PC-3 (cell line): ENCODE measurements at regions not wholly inside any gene's neighbourhood (a gene's known extent, or its start where the extent isn't known, plus 50 kb on each side); places are given as distances from the start of the nearest gene placed in this dataset.

Experiments used
- EZH2 ChIP-seq: fragments of 300-600 bp; sonication (generic); IDR thresholded peaks from one replicate; pipeline ENCODE4 v1.6.1; 2017; ENCODE audit warnings: antibody characterized with exemption, mild to moderate bottlenecking, low read length; ENCODE audit not compliant: unreplicated experiment
- EZH2phosphoT487 ChIP-seq: fragments of 300-600 bp; sonication (generic); IDR thresholded peaks from 2 replicates; pipeline ENCODE4 v1.6.1; 2018; ENCODE audit warnings: mild to moderate bottlenecking, antibody characterized with exemption, low read length, borderline replicate concordance
- TF ChIP-seq, protein P1 (sequence below): fragments of 300-600 bp; sonication (generic); conservative IDR thresholded peaks from 2 replicates; pipeline ENCODE4 v1.5.1; 2017; ENCODE audit warnings: antibody characterized with exemption, low read depth, mild to moderate bottlenecking, low read length

DNA sequence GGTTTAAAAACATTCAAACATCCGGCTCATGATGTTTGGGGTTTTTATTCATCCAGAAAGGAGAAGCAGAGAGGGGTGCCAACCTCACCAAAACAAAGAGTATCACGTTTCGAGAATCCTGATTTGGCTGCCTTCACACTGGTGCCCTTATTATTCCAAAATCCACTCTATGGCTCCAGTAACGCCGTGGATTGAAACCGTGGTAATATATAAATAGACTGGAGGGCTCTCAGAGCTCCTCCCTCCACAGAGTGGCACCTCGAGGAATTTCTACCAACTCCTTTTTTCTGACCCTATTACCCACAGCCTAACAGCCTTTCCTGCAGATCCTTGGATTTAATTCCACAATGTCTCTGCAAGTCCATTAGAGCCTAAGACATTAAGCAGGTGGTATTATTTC lies 353.6 kb downstream of the CRPPA start:
- TF ChIP-seq, protein P1, sequence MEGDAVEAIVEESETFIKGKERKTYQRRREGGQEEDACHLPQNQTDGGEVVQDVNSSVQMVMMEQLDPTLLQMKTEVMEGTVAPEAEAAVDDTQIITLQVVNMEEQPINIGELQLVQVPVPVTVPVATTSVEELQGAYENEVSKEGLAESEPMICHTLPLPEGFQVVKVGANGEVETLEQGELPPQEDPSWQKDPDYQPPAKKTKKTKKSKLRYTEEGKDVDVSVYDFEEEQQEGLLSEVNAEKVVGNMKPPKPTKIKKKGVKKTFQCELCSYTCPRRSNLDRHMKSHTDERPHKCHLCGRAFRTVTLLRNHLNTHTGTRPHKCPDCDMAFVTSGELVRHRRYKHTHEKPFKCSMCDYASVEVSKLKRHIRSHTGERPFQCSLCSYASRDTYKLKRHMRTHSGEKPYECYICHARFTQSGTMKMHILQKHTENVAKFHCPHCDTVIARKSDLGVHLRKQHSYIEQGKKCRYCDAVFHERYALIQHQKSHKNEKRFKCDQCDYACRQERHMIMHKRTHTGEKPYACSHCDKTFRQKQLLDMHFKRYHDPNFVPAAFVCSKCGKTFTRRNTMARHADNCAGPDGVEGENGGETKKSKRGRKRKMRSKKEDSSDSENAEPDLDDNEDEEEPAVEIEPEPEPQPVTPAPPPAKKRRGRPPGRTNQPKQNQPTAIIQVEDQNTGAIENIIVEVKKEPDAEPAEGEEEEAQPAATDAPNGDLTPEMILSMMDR = no peak
- TF ChIP-seq EZH2phosphoT487 (no peak), EZH2 (no peak)
